GM23248 (cell line): ENCODE measurements at regions not wholly inside any gene's neighbourhood (a gene's known extent, or its start where the extent isn't known, plus 50 kb on each side); places are given as distances from the start of the nearest gene placed in this dataset.

Experiments
- DNase-seq: peaks from one replicate; pipeline ENCODE4 v3.0.0-alpha.2; 2015
- H2AFZ ChIP-seq: fragments of 200-600 bp; sonication (generic); 2 replicates; pipeline ENCODE4 v1.6.1; 2016; ENCODE audit warnings: antibody characterized with exemption
- H3F3A ChIP-seq: fragments of 200-600 bp; sonication (generic); 2 replicates; pipeline ENCODE4 v1.6.1; 2016; ENCODE audit warnings: mild to moderate bottlenecking, antibody characterized with exemption, mixed run types; ENCODE audit not compliant: insufficient read depth
- H3K27ac ChIP-seq: fragments of 200-600 bp; sonication (generic); 2 replicates; pipeline ENCODE4 v1.5.1; 2016; ENCODE audit warnings: mild to moderate bottlenecking
- H3K27me3 ChIP-seq: fragments of 200-600 bp; sonication (generic); replicated peaks from 2 replicates; pipeline ENCODE4 v1.6.1; 2016; ENCODE audit warnings: mild to moderate bottlenecking; ENCODE audit not compliant: insufficient read depth
- H3K36me3 ChIP-seq: fragments of 200-600 bp; sonication (generic); 2 replicates; pipeline ENCODE4 v1.6.1; 2016; ENCODE audit warnings: low read depth, mild to moderate bottlenecking
- H3K4me1 ChIP-seq: fragments of 200-600 bp; sonication (generic); 2 replicates; pipeline ENCODE4 v1.6.1; 2016; ENCODE audit warnings: mild to moderate bottlenecking; ENCODE audit not compliant: insufficient read depth
- H3K4me2 ChIP-seq: fragments of 200-600 bp; sonication (generic); one replicate; pipeline ENCODE4 v1.6.1; 2016; ENCODE audit warnings: mild to moderate bottlenecking; ENCODE audit not compliant: unreplicated experiment
- H3K4me3 ChIP-seq: fragments of 200-600 bp; sonication (generic); 2 replicates; pipeline ENCODE4 v1.5.1; 2016; ENCODE audit warnings: mild to moderate bottlenecking
- H3K79me2 ChIP-seq: fragments of 200-600 bp; sonication (generic); 2 replicates; pipeline ENCODE4 v1.6.1; 2016; ENCODE audit warnings: mild to moderate bottlenecking; ENCODE audit not compliant: insufficient read depth
- H3K9ac ChIP-seq: fragments of 200-600 bp; sonication (generic); 2 replicates; pipeline ENCODE4 v1.6.1; 2016; ENCODE audit warnings: mild to moderate bottlenecking
- H3K9me2 ChIP-seq: fragments of 200-600 bp; sonication (generic); 2 replicates; pipeline ENCODE4 v1.6.1; 2016; ENCODE audit warnings: mixed run types, mild to moderate bottlenecking, moderate library complexity; ENCODE audit not compliant: insufficient read depth
- H3K9me3 ChIP-seq: fragments of 200-600 bp; sonication (generic); one replicate; pipeline ENCODE4 v1.6.1; 2017; ENCODE audit warnings: low read depth
- H4K20me1 ChIP-seq: fragments of 200-600 bp; sonication (generic); 2 replicates; pipeline ENCODE4 v1.6.0; 2016; ENCODE audit not compliant: insufficient read depth
- EZH2 ChIP-seq: fragments of 200-600 bp; sonication (generic); IDR thresholded peaks from 2 replicates; pipeline ENCODE4 v1.6.1; 2018; ENCODE audit warnings: antibody characterized with exemption, mild to moderate bottlenecking; ENCODE audit not compliant: insufficient read depth, poor library complexity, severe bottlenecking
- EZH2phosphoT487 ChIP-seq: fragments of 200-600 bp; sonication (generic); IDR thresholded peaks from 2 replicates; pipeline ENCODE4 v1.6.1; 2018; ENCODE audit warnings: antibody characterized with exemption, moderate library complexity, mild to moderate bottlenecking, low read depth; ENCODE audit not compliant: insufficient read depth
- WGBS, 2 experiments: methylation state at CpG; one replicate each; pipeline ENCODE4 v1.1.6; 2015 to 2017; ENCODE audit warnings: low lambda C conversion rate in 2 of 2, low coverage in 1 of 2; ENCODE audit errors: missing lambda C conversion rate in 2 of 2; 5-methylcytosine and 5-hydroxymethylcytosine counted together
- in situ Hi-C: fragments of 300-500 bp; cut with MboI; formaldehyde crosslinking; loops from 2 replicates; pipeline ENCODE4 v1.15.0; 2020

- Histone ChIP-seq H3K79me2 (no peaks in the 10 kb centered on the region), H2AFZ (no peak overlapping the region), H3K4me3 (no peak overlapping the region), H3K4me2 (no peak overlapping the region), H3K27ac (no peak overlapping the region), H3K9me3 (no peaks in the 10 kb centered on the region), H3K9ac (no peak overlapping the region), H3K4me1 (no peaks in the 10 kb centered on the region), H3K27me3 (no peaks in the 10 kb centered on the region), H4K20me1 (no peaks in the 10 kb centered on the region), H3K9me2 (no peaks in the 10 kb centered on the region), H3K36me3 (no peaks in the 10 kb centered on the region), H3F3A (no peaks in the 10 kb centered on the region)
- TF ChIP-seq EZH2phosphoT487 (no peak), EZH2 (no peak)
- WGBS, 2 experiments = 26 to 31% methylated on average over 1 of the region's 1 CpG
- in situ Hi-C loops = no loop called here
- peak; percentile 3 for DNase-seq
Measured at GRCh38 chr4:43423276-43423675, 530.8 kb downstream of the GRXCR1 start.

- Histone ChIP-seq H4K20me1 (no peaks in the 10 kb centered on the region), H3K4me3 (no peak overlapping the region), H3K9ac (no peak overlapping the region), H3K27ac (no peak overlapping the region), H3K36me3 (no peaks in the 10 kb centered on the region), H3K79me2 (no peaks in the 10 kb centered on the region), H3K4me1 (no peaks in the 10 kb centered on the region), H3F3A (no peaks in the 10 kb centered on the region), H3K9me2 (no peaks in the 10 kb centered on the region), H3K4me2 (no peak overlapping the region), H2AFZ (no peak overlapping the region), H3K27me3 (no peaks in the 10 kb centered on the region), H3K9me3 (no peaks in the 10 kb centered on the region)
- WGBS, 2 experiments = 53 to 61% methylated on average over 1 of the region's 1 CpG
- TF ChIP-seq EZH2phosphoT487 = no peak
- TF ChIP-seq EZH2 = no peak
- DNase-seq = no peak
- in situ Hi-C loops = no loop called here
Measured at GRCh38 chr4:43425206-43425605, 532.7 kb downstream of the GRXCR1 start.

GRCh38 chr4:43435291-43435690, 542.8 kb downstream of the GRXCR1 start:
- no peak overlapping the region for H3K9ac ChIP-seq
- H3K36me3 ChIP-seq = no peaks in the 10 kb centered on the region
- no peaks in the 10 kb centered on the region for H3F3A ChIP-seq
- TF ChIP-seq EZH2 (no peak), EZH2phosphoT487 (no peak)
- 5 to 16% methylated on average over 1 of the region's 1 CpG for WGBS, 2 experiments
- no peaks in the 10 kb centered on the region for H4K20me1 ChIP-seq
- H3K4me2 ChIP-seq = no peak overlapping the region
- no peak overlapping the region for H2AFZ ChIP-seq
- no peak overlapping the region for H3K27ac ChIP-seq
- no peaks in the 10 kb centered on the region for H3K9me2 ChIP-seq
- H3K4me3 ChIP-seq = no peak overlapping the region
- H3K4me1 ChIP-seq = no peaks in the 10 kb centered on the region
- in situ Hi-C loops = no loop called here
- H3K27me3 ChIP-seq = no peaks in the 10 kb centered on the region
- no peak for DNase-seq
- H3K9me3 ChIP-seq = peaks cover 4% of the 10 kb centered on the region
- H3K79me2 ChIP-seq = no peaks in the 10 kb centered on the region

GRCh38 chr4:43452948-43453347, 560.4 kb downstream of the GRXCR1 start:
- H3K4me1 ChIP-seq = peaks cover 24% of the 10 kb centered on the region
- H3K27ac ChIP-seq = no peak overlapping the region
- H3K9me2 ChIP-seq = no peaks in the 10 kb centered on the region
- no peak for DNase-seq
- in situ Hi-C loops = no loop called here
- H3K4me2 ChIP-seq = no peak overlapping the region
- no peaks in the 10 kb centered on the region for H3K79me2 ChIP-seq
- H3K36me3 ChIP-seq = no peaks in the 10 kb centered on the region
- H2AFZ ChIP-seq = no peak overlapping the region; the same call in 1 of the 2 replicates
- no peak overlapping the region for H3K4me3 ChIP-seq
- no peak for TF ChIP-seq EZH2phosphoT487
- TF ChIP-seq EZH2 = no peak
- no peaks in the 10 kb centered on the region for H3K27me3 ChIP-seq
- no peaks in the 10 kb centered on the region for H3K9me3 ChIP-seq
- H4K20me1 ChIP-seq = no peaks in the 10 kb centered on the region
- peaks cover 14% of the 10 kb centered on the region for H3F3A ChIP-seq
- no peak overlapping the region for H3K9ac ChIP-seq

- H3K4me2 ChIP-seq = peak overlapping the region; percentile 59
- no peaks in the 10 kb centered on the region for H3K27me3 ChIP-seq
- H3K36me3 ChIP-seq = no peaks in the 10 kb centered on the region
- peak overlapping the region; percentile 83 for H2AFZ ChIP-seq
- H3K9ac ChIP-seq = no peak overlapping the region
- H3F3A ChIP-seq = peaks cover 14% of the 10 kb centered on the region
- H3K9me3 ChIP-seq = no peaks in the 10 kb centered on the region
- TF ChIP-seq EZH2phosphoT487 (no peak), EZH2 (no peak)
- DNase-seq = peak; percentile 75
- H3K4me1 ChIP-seq = peaks cover 25% of the 10 kb centered on the region
- H3K9me2 ChIP-seq = no peaks in the 10 kb centered on the region
- H3K4me3 ChIP-seq = peak overlapping the region; percentile 34; the same call in 1 of the 2 replicates
- peak overlapping the region; percentile 23; the same call in 1 of the 2 replicates for H3K27ac ChIP-seq
- H4K20me1 ChIP-seq = no peaks in the 10 kb centered on the region
- H3K79me2 ChIP-seq = no peaks in the 10 kb centered on the region
- WGBS, 2 experiments = 42 to 45% methylated on average over 2 of the region's 2 CpGs
- in situ Hi-C loops = no loop called here
Measured at GRCh38 chr4:43456383-43456782, 563.9 kb downstream of the GRXCR1 start.
